ENCODE measurements at regions not wholly inside any gene's neighbourhood (a gene's known extent, or its start where the extent isn't known, plus 50 kb on each side); places are given as distances from the start of the nearest gene placed in this dataset.

GRCh38 chr5:74085186-74085585 lies 459.2 kb downstream of the ARHGEF28 start:
- no peak overlapping the region for H3K4me3 ChIP-seq (ENCODE audit: low read depth, low read length)
- TF ChIP-seq, protein P1, sequence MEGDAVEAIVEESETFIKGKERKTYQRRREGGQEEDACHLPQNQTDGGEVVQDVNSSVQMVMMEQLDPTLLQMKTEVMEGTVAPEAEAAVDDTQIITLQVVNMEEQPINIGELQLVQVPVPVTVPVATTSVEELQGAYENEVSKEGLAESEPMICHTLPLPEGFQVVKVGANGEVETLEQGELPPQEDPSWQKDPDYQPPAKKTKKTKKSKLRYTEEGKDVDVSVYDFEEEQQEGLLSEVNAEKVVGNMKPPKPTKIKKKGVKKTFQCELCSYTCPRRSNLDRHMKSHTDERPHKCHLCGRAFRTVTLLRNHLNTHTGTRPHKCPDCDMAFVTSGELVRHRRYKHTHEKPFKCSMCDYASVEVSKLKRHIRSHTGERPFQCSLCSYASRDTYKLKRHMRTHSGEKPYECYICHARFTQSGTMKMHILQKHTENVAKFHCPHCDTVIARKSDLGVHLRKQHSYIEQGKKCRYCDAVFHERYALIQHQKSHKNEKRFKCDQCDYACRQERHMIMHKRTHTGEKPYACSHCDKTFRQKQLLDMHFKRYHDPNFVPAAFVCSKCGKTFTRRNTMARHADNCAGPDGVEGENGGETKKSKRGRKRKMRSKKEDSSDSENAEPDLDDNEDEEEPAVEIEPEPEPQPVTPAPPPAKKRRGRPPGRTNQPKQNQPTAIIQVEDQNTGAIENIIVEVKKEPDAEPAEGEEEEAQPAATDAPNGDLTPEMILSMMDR (IDR thresholded peaks at IDR 0.05; ENCODE audit: insufficient read depth, low read depth, low read length, missing control alignments), result no peak
- DNase-seq (ENCODE audit: low read depth), result no peak

GRCh38 chr5:74083096-74083791 lies 457.2 kb downstream of the ARHGEF28 start:
- TF ChIP-seq, protein P1 (IDR thresholded peaks at IDR 0.05; ENCODE audit: insufficient read depth, low read depth, low read length, missing control alignments), result no peak
- H3K4me3 ChIP-seq (ENCODE audit: low read depth, low read length), result no peak overlapping the region
- DNase-seq (ENCODE audit: low read depth), result no peak

- no peak overlapping the region for H3K4me3 ChIP-seq (ENCODE audit: low read depth, low read length)
- TF ChIP-seq, protein P1 (IDR thresholded peaks at IDR 0.05; ENCODE audit: insufficient read depth, low read depth, low read length, missing control alignments), result no peak
- DNase-seq (ENCODE audit: low read depth), result no peak
Measured at GRCh38 chr5:74082512-74083055, 456.6 kb downstream of the ARHGEF28 start.

- TF ChIP-seq, protein P1 (IDR thresholded peaks at IDR 0.05; ENCODE audit: insufficient read depth, low read depth, low read length, missing control alignments), result no peak
- H3K4me3 ChIP-seq (ENCODE audit: low read depth, low read length), result peak overlapping the region; percentile 1; the same call in 1 of the 2 replicates
- no peak for DNase-seq (ENCODE audit: low read depth)
Measured at GRCh38 chr5:74081126-74081525, 455.1 kb downstream of the ARHGEF28 start.

GRCh38 chr5:74079971-74080556 lies 454.1 kb downstream of the ARHGEF28 start:
- TF ChIP-seq, protein P1 (IDR thresholded peaks at IDR 0.05; ENCODE audit: insufficient read depth, low read depth, low read length, missing control alignments), result no peak
- DNase-seq (ENCODE audit: low read depth), result peak; percentile 60
- no peak overlapping the region for H3K4me3 ChIP-seq (ENCODE audit: low read depth, low read length)

DNA sequence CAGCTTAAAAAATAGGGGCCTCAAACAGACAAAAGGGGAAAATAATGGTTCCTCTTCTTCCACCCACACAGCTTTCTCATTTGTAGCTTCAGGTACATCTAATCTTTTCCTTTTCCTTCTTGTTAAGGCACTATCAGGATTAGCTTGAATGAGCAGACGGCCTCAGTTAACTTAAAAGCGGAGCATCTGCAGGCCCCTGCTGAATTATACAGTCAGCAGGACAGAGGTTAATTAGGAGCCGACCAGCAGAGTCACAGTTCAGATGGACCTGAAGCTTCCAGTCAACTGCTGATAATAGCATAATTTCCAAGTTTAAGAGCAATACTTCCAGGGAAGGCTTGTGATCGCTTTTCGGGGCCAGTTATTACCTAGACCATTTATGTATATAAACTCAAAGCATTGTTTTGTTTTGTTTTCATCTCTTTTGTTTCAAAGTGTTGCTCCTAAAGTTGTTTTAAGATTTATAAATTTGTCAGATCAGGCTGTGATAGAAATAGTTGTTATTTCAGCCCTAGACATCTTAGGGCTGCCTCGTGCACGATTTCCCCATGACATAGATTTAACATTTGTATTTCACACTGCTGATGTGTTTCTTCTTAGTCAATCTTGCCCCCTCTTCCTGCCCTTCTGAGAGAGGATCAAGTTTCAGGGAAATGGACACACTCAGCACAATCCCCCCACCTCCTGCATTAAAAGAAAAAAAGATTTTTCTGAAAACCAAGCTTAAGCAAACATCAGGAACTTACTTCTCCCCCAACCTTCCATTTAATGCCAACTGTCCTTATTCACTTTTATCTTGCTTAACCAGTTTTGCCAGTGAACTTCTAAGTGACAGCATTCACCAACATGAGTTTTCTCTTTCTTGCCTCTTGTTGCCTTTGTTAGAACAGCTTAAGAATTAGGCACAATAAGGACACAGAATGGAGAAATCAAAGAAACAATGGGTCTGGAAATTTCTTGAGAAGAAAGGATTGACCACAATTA lies 449.8 kb downstream of the ARHGEF28 start:
- H3K4me3 ChIP-seq (ENCODE audit: low read depth, low read length), result no peak overlapping the region
- DNase-seq (ENCODE audit: low read depth), result no peak
- TF ChIP-seq, protein P1 (IDR thresholded peaks at IDR 0.05; ENCODE audit: insufficient read depth, low read depth, low read length, missing control alignments), result no peak
